HCT116 (cell line): ENCODE measurements at regions not wholly inside any gene's neighbourhood (a gene's known extent, or its start where the extent isn't known, plus 50 kb on each side); places are given as distances from the start of the nearest gene placed in this dataset.

ENCODE experiments used
- ATAC-seq: fragments of 200-7000 bp; cut with Tn5 transposase; 2 replicates; pipeline ENCODE4 v1.9.1; 2020; ENCODE audit warnings: mild to moderate bottlenecking, moderate library complexity
- BruUV-seq: library from RNA; stranded (reverse); fragments of 400-500 nt; replicated peaks from 2 replicates; lab custom pipeline; 2021; lab: Mats Ljungman, UMichigan
- CTCF ChIA-PET: fragments of 300-600 bp; sonication (Branson Sonifier 250); formaldehyde crosslinking; loops from one replicate; lab custom pipeline; 2021; ENCODE audit warnings: antibody characterized with exemption; lab: Charles Lee
- POLR2A ChIA-PET: fragments of 300-600, 350-600 bp; sonication (Branson Sonifier 250); formaldehyde crosslinking; loops from one replicate; lab custom pipeline; 2021; ENCODE audit warnings: antibody characterized with exemption; lab: Charles Lee
- RAD21 ChIA-PET, 2 experiments: fragments of 300-600 bp; sonication (Branson Sonifier 250); formaldehyde crosslinking; loops; one replicate each; lab custom pipeline; 2023; ENCODE audit warnings: low total read pairs in 2 of 2; ENCODE audit not compliant: uncharacterized antibody in 2 of 2, unreplicated experiment in 2 of 2, low non-redundant PET in 1 of 2; lab: Charles Lee
- DNase-seq: peaks from one replicate; pipeline ENCODE4 v3.0.0-alpha.2; 2010; ENCODE audit warnings: low read depth, low spot score
- H2AFZ ChIP-seq: fragments of 200-600 bp; shearing (Covaris generic), sonication (generic); 2 replicates; pipeline ENCODE4 v1.6.1; 2017; ENCODE audit warnings: low read depth, mixed run types, mixed read lengths, antibody characterized with exemption, low read length; ENCODE audit not compliant: poor library complexity, severe bottlenecking
- H3K27ac ChIP-seq: 2 replicates; pipeline ENCODE4 v1.5.1; 2012; ENCODE audit warnings: low read depth, low read length
- H3K27me3 ChIP-seq: fragments of 200-600 bp; sonication (generic); 2 replicates; pipeline ENCODE4 v1.6.1; 2016; ENCODE audit warnings: mixed run types, low read length, mixed read lengths; ENCODE audit not compliant: insufficient read depth
- H3K36me3 ChIP-seq, 2 experiments: fragments of 200-500 bp in 1 of 2; fragments of 200-600 bp in 1 of 2; sonication (Bioruptor generic) in 1 of 2; sonication (generic) in 1 of 2; 2 replicates each; pipeline versions ENCODE4 v1.5.1 to v1.6.1; 2014 to 2016; ENCODE audit warnings: low read length in 2 of 2, inconsistent platforms in 1 of 2, mixed read lengths in 1 of 2, mixed run types in 1 of 2; ENCODE audit not compliant: insufficient read depth in 2 of 2, control insufficient read depth in 1 of 2
- H3K4me1 ChIP-seq, 2 experiments: fragments of 200-600 bp in 1 of 2; sonication (generic) in 1 of 2; 2 replicates each; pipeline versions ENCODE4 v1.5.1 to v1.6.1; 2012 to 2017; ENCODE audit warnings: low read length in 2 of 2, inconsistent platforms in 1 of 2, mild to moderate bottlenecking in 1 of 2, mixed read lengths in 1 of 2, mixed run types in 1 of 2, moderate library complexity in 1 of 2; ENCODE audit not compliant: insufficient read depth in 2 of 2, control insufficient read depth in 1 of 2
- H3K4me2 ChIP-seq: fragments of 200-600 bp; sonication (generic); 2 replicates; pipeline ENCODE4 v1.6.1; 2017; ENCODE audit warnings: mixed run types, low read length, mixed read lengths
- H3K4me3 ChIP-seq, 2 experiments: fragments of 200-600 bp in 1 of 2; sonication (generic) in 1 of 2; replicated peaks in 1 of 2; 2 replicates each; pipeline ENCODE4 v1.5.1; 2011 to 2016; ENCODE audit warnings: low read length in 2 of 2, control low read depth in 1 of 2, low read depth in 1 of 2, mild to moderate bottlenecking in 1 of 2, mixed read lengths in 1 of 2, mixed run types in 1 of 2
- H3K79me2 ChIP-seq: fragments of 200-600 bp; sonication (generic); 2 replicates; pipeline ENCODE4 v1.6.1; 2017; ENCODE audit warnings: mild to moderate bottlenecking, mixed run types, low read length, moderate library complexity, mixed read lengths; ENCODE audit not compliant: insufficient read depth
- H3K9ac ChIP-seq: fragments of 200-600 bp; sonication (generic); 2 replicates; pipeline ENCODE4 v1.6.1; 2016; ENCODE audit warnings: low read length, mixed read lengths
- H3K9me2 ChIP-seq: fragments of 200-600 bp; sonication (generic), shearing (Covaris generic); 2 replicates; pipeline ENCODE4 v1.6.1; 2017; ENCODE audit warnings: mixed run types, mild to moderate bottlenecking, moderate library complexity; ENCODE audit not compliant: insufficient read depth
- H3K9me3 ChIP-seq, 2 experiments: fragments of 200-500 bp in 1 of 2; fragments of 200-600 bp in 1 of 2; sonication (Bioruptor generic) in 1 of 2; sonication (generic) in 1 of 2; 2 replicates each; pipeline ENCODE4 v1.6.1; 2014 to 2017; ENCODE audit warnings: low read length in 2 of 2, mixed read lengths in 2 of 2, inconsistent platforms in 1 of 2, low read depth in 1 of 2, mild to moderate bottlenecking in 1 of 2, mixed run types in 1 of 2, moderate library complexity in 1 of 2; ENCODE audit not compliant: control insufficient read depth in 1 of 2, insufficient read depth in 1 of 2
- H4K20me1 ChIP-seq: fragments of 200-600 bp; sonication (generic), shearing (Covaris generic); 2 replicates; pipeline ENCODE4 v1.6.1; 2017; ENCODE audit warnings: mixed run types, mild to moderate bottlenecking, moderate library complexity; ENCODE audit not compliant: insufficient read depth
- ATF3 ChIP-seq: IDR thresholded peaks from 2 replicates; pipeline ENCODE4 v1.6.1; 2012
- EGR1 ChIP-seq: IDR thresholded peaks from 2 replicates; pipeline ENCODE4 v1.6.1; 2012; ENCODE audit warnings: low read depth
- ELF1 ChIP-seq: IDR thresholded peaks from 2 replicates; pipeline ENCODE4 v1.6.1; 2012; ENCODE audit warnings: low read depth, borderline replicate concordance
- EZH2 ChIP-seq: fragments of 200-600 bp; sonication (generic); IDR thresholded peaks from 2 replicates; pipeline ENCODE4 v1.6.1; 2017; ENCODE audit warnings: antibody characterized with exemption, mixed run types
- MAX ChIP-seq: IDR thresholded peaks from 2 replicates; pipeline ENCODE4 v1.6.1; 2012
- POLR2A ChIP-seq: IDR thresholded peaks from 2 replicates; pipeline ENCODE4 v1.7.0; 2011; ENCODE audit warnings: borderline replicate concordance; ENCODE audit not compliant: insufficient read depth, insufficient read length; ENCODE audit errors: extremely low read depth
- REST ChIP-seq: IDR thresholded peaks from 2 replicates; pipeline ENCODE4 v1.6.1; 2012; ENCODE audit warnings: low read depth
- ZBTB33 ChIP-seq: IDR thresholded peaks from 2 replicates; pipeline ENCODE4 v1.6.1; 2011; ENCODE audit warnings: mild to moderate bottlenecking, low read length, moderate library complexity; ENCODE audit not compliant: insufficient replicate concordance; ENCODE audit errors: extremely low read depth
- ZFX ChIP-seq: fragments of 450-650 bp; IDR thresholded peaks from 2 replicates; pipeline ENCODE4 v1.6.1; 2017
- ZNF274 ChIP-seq: fragments of 200-500 bp; sonication (Bioruptor generic); IDR thresholded peaks from 2 replicates; pipeline ENCODE4 v1.6.1; 2014; ENCODE audit warnings: mild to moderate bottlenecking, low read depth, low read length, inconsistent platforms
- intact Hi-C: fragments of 100-400 bp; cut with micrococcal nuclease; formaldehyde crosslinking; loops from 2 replicates; pipeline ENCODE4 v1.10.0; 2022

GRCh38 chr9:102000956-102001355 lies 262.5 kb upstream of the GRIN3A start:
- Histone ChIP-seq H3K4me2 (no peak overlapping the region), H3K27me3 (no peaks in the 10 kb centered on the region), H3K27ac (no peak overlapping the region), H3K9ac (no peak overlapping the region), H2AFZ (no peak overlapping the region), H3K4me3 (no peak overlapping the region), H4K20me1 (no peaks in the 10 kb centered on the region), H3K4me1 (no peaks in the 10 kb centered on the region), H3K9me2 (no peaks in the 10 kb centered on the region), H3K79me2 (no peaks in the 10 kb centered on the region), H3K9me3 (no peaks in the 10 kb centered on the region), H3K36me3 (no peaks in the 10 kb centered on the region)
- DNase-seq = no peak
- no TSS peak for BruUV-seq
- TF ChIP-seq EGR1 = no peak
- no peak for TF ChIP-seq POLR2A
- TF ChIP-seq ZNF274 = no peak
- TF ChIP-seq ELF1 = no peak
- no peak for TF ChIP-seq ZBTB33
- TF ChIP-seq REST = no peak
- no peak for TF ChIP-seq MAX
- TF ChIP-seq ZFX = no peak
- no peak for TF ChIP-seq EZH2
- no peak for TF ChIP-seq ATF3
- no peak for ATAC-seq
- CTCF ChIA-PET = no interaction called here
- intact Hi-C loops = no loop called here
- POLR2A ChIA-PET = no interaction called here
- RAD21 ChIA-PET = no interaction called here
